ENCODE measurements at regions not wholly inside any gene's neighbourhood (a gene's known extent, or its start where the extent isn't known, plus 50 kb on each side); places are given as distances from the start of the nearest gene placed in this dataset.

DNA sequence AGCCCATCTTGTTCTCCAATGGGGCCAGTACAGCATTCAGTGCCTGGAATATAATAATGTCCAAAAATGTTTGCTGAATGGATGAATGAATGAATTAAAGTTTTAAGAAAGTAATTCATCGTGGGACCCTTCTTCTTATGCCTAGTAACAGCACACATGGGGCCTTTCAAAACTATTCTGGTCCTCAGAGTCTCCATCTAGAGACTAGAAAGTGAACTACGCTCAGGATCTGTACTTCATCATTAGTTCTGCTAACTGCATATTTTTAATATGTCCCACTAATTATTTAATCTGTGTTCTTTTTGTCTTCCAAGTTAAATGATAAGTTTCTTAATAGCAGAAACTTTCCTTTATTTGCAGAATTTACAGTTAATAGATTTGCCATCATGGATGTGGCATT lies 172.5 kb downstream of the SMAD2 start:
- peak; percentile 31 for DNase-seq

- peak; percentile 67 for DNase-seq
Observed at GRCh38 chr18:47756364-47757016, 174.0 kb downstream of the SMAD2 start.

- DNase-seq: no peak
Observed at GRCh38 chr18:47755102-47755456, 175.4 kb downstream of the SMAD2 start.

GRCh38 chr18:47754311-47755101 lies 176.0 kb downstream of the SMAD2 start:
- DNase-seq: peak; percentile 34

DNA sequence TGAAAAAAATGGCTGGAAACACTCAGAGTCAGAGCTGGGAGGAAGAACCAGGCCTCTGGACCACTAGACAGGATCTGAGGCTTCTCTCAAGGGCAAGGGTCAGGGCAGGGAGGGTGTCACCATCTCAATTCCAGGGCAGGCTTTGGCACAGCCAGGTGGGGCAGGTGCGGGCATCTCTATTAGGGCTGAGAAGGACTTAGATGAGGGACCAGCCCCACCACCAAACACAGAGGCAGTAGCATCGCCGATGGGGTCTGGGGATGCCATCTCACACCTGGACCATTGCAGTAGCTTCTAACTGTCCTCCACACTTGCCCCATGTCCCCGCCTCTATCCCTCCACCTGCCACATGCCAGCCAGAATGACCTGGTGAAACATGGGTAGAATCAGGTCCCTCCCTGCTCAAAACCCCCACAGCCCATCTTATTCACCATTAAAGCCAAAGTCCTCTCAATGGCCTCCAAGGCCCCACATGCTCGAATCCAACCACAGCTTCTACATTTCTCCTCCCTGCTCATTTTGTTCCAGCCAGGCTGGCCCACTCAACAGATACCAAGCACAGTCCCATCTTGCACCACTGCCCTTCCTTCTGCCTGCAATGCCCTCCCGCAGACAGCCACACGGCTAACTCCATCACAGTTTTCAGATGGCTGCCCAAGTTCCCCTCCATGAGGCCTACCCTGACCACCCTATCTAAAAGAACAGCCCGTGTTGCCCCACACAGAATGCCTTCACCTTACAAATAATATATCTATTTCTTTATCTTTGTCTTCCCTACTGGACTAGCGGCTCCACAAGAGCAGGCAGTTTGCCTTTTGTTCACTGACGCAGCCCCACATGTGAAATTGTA lies 177.4 kb downstream of the SMAD2 start:
- no peak for DNase-seq

DNA sequence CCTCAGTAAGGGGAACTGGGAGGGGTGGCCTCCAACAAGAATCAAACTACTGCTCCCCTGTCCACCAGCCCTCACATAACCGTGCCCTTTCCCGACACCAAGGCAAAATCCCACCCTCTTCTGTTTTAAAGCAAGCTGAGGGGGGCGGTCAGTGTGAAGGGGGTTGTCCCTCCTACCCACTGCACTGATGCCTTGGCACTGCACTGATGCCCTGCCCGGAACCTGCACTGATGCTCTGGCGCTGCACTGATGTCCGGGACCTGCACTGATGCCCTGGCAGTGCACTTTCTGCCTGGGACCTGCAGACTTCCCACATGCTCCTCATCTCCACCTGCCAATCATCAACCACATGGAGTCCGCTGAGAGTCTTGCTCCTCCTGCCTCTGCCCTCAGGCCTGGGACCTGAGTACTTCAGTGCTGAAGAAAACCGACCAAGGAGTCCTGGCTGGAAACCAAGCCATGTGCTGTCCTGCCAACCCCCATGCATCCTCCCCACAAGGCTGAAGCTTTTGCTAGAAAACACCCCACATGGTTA lies 179.5 kb downstream of the SMAD2 start:
- no peak for DNase-seq

- DNase-seq: no peak
Observed at GRCh38 chr18:47749600-47749973, 180.9 kb downstream of the SMAD2 start.

- DNase-seq: peak; percentile 89
Observed at GRCh38 chr18:47748847-47749599, 181.4 kb downstream of the SMAD2 start.

DNA sequence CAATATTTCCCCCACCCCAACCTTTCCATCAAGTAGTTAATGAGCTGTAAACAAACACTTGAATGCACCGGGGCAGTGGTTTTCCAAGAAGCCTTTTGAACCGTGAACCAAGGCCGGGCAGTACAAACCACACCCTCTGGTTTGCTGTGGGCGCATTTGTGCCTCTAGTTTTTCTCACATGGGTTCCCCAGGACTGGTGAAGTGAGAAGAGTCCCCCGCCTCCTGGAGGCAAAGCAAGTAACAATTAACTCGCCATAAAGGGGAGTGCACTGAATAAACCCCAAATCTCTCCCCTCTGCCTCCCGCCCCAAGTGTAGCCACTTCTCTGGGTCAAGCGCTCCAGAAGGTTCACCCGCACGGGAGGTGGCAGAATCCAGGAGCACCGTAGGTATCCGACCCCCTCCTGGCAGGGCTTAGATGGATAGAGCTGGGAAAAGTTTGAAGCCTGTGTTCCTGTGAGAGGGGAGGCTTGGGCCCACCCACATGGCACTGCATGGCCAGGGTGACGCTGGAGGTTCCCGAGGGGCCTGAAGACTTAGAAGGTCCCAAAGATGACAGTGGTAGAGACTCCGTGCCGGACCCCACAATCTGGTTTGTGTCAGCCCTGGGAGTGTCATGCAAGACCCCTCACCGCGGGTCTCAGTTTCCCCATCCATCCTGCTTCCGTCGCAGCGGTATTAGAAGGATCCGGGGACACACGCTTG lies 182.2 kb downstream of the SMAD2 start:
- DNase-seq: no peak

- no peak for DNase-seq
Observed at GRCh38 chr18:47747260-47747795, 183.1 kb downstream of the SMAD2 start.

- no peak for DNase-seq
Observed at GRCh38 chr18:47746615-47747014, 183.8 kb downstream of the SMAD2 start.

DNA sequence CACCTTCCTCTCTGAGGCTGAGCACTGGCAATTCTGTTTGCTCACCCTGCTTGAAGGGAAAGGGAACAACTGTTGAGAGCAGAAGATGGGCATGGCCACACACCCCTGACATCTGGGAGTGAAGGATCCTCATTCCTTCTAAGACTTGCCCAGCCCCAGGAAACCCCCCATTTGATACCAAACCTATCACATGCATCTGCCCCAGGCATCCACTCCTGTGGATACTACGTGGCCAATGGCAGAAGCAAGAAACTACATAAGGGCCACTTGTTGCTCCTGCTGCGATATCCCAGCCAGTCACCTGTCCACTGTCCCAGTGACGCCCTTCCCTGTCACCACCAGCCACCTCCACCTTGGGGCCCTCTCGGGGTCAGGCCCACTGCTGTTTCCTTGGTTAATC lies 185.2 kb downstream of the SMAD2 start:
- no peak for DNase-seq

DNA sequence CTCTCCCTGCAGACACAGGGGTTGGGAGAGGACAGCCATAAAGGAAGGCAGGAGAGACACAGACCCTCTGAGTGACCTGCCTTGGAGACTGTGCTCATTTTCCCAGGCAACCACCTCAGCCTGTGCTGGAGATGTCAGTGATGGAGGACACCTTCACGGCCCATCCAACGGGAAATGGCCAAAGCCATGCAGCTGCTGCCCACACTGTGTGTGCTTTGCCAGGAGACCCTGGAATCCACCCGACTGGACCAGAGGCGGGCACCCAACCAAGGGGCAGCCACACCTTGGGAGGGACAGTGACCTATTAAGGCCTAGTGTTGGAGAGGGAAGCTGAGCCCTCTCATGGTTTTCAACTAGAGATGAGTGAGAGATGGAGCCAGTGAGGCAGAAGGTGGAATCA lies 192.5 kb downstream of the SMAD2 start:
- DNase-seq: no peak

- DNase-seq: no peak
Observed at GRCh38 chr18:47737198-47737830, 193.1 kb downstream of the SMAD2 start.

- no peak for DNase-seq
Observed at GRCh38 chr18:47736376-47737140, 193.9 kb downstream of the SMAD2 start.

- DNase-seq: no peak
Observed at GRCh38 chr18:47735041-47735702, 195.3 kb downstream of the SMAD2 start.

- DNase-seq: no peak
Observed at GRCh38 chr18:47731276-47731675, 199.2 kb downstream of the SMAD2 start.

DNA sequence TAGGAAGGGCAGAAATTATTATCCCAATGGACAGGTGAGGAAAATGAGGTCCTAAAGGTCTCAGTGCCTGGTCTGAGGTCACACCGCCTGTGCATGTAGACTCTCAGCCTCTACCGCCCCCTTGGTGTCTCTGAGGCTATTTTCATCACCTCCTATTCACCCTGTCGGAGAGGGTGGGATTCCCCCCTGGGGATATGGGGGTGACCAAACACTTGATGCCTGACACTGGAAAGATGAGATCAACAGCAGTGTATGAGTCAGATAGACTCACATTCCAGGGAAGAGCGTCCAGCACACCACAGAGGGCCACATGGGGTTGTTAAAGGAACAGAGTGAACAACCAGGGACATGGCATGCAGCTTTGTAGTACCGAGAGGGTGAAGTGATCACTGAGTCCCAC lies 199.7 kb downstream of the SMAD2 start:
- DNase-seq: no peak

- no peak for DNase-seq
Observed at GRCh38 chr18:47729356-47729755, 201.1 kb downstream of the SMAD2 start.

DNA sequence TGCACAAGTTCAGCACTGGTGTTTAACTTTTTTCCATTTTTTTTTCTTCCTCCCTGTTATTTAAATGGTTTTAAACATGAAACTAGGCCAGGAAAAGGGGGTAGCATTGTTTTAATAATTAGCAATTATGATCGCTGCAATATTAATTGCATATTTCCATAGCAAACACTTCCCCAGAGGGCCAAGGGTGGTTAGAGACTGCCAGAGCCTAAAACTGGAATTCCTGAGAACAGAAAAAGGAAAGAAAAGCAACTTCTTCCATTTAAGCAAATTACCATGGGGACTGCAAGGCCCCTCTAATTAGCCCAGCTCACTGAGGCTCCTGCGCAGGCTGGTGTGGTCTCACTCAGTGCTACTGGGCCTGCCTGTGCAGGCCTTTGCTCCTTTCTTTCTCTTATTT lies 201.5 kb downstream of the SMAD2 start:
- no peak for DNase-seq

All from suppressor macrophage treated with lipopolysaccharide for 4 hours (primary cell).